Liver (tissue), 8 donors: ENCODE measurements at regions not wholly inside any gene's neighbourhood (a gene's known extent, or its start where the extent isn't known, plus 50 kb on each side); places are given as distances from the start of the nearest gene placed in this dataset.

ENCODE experiments used
- DNase-seq: peaks from one replicate; pipeline ENCODE4 v3.0.0-alpha.2; 2017; ENCODE audit warnings: low spot score
- H3K27ac ChIP-seq, 2 donors: one replicate each; pipeline ENCODE4 v1.7.0; 2013; ENCODE audit warnings: inconsistent platforms in 2 of 2, low read length in 2 of 2, control low read depth in 1 of 2, low read depth in 1 of 2, mild to moderate bottlenecking in 1 of 2
- H3K27me3 ChIP-seq, 4 donors: one replicate each; pipeline versions ENCODE4 v1.6.1 to v1.7.0; 2013; ENCODE audit warnings: low read length in 3 of 4, inconsistent platforms in 1 of 4, mild to moderate bottlenecking in 1 of 4, moderate library complexity in 1 of 4; ENCODE audit not compliant: control insufficient read depth in 4 of 4, insufficient read depth in 4 of 4
- H3K36me3 ChIP-seq, 4 donors: one replicate each; pipeline versions ENCODE4 v1.6.1 to v1.7.0; 2013; ENCODE audit warnings: low read length in 3 of 4, mild to moderate bottlenecking in 3 of 4, low read depth in 1 of 4, moderate library complexity in 1 of 4; ENCODE audit not compliant: control insufficient read depth in 4 of 4, insufficient read depth in 3 of 4
- H3K4me1 ChIP-seq, 4 donors: one replicate each; pipeline versions ENCODE4 v1.6.1 to v1.7.0; 2013; ENCODE audit warnings: low read length in 3 of 4, mild to moderate bottlenecking in 3 of 4, moderate library complexity in 1 of 4; ENCODE audit not compliant: control insufficient read depth in 4 of 4, insufficient read depth in 4 of 4
- H3K4me3 ChIP-seq, 3 donors: one replicate each; pipeline versions ENCODE4 v1.6.1 to v1.7.0; 2013; ENCODE audit warnings: low read length in 3 of 3, control low read depth in 1 of 3, low read depth in 1 of 3, mild to moderate bottlenecking in 1 of 3
- H3K9ac ChIP-seq, 2 donors: one replicate each; pipeline ENCODE4 v1.7.0; 2013; ENCODE audit warnings: low read length in 2 of 2, mild to moderate bottlenecking in 2 of 2, moderate library complexity in 2 of 2, control low read depth in 1 of 2, low read depth in 1 of 2
- H3K9me3 ChIP-seq, 4 donors: one replicate each; pipeline versions ENCODE4 v1.6.1 to v1.7.0; 2013; ENCODE audit warnings: low read length in 3 of 4; ENCODE audit not compliant: control insufficient read depth in 4 of 4
- ATF3 ChIP-seq: IDR thresholded peaks from 2 replicates; pipeline ENCODE4 v1.6.1; 2016; ENCODE audit warnings: antibody characterized with exemption
- CTCF ChIP-seq: fragments of 150-350 bp; IDR thresholded peaks from 2 replicates; pipeline ENCODE4 v1.5.1; 2017; ENCODE audit warnings: improper control_type of control experiment, low read depth, low read length; ENCODE audit not compliant: missing input control
- EGR1 ChIP-seq, 2 donors: IDR thresholded peaks; 2 replicates each; pipeline ENCODE4 v1.6.1; 2016 to 2018; ENCODE audit warnings: antibody characterized with exemption in 2 of 2, low read depth in 2 of 2
- FOXA1 ChIP-seq: IDR thresholded peaks from 2 replicates; pipeline ENCODE4 v1.6.1; 2016; ENCODE audit warnings: antibody characterized with exemption
- FOXA2 ChIP-seq: IDR thresholded peaks from 2 replicates; pipeline ENCODE4 v1.6.1; 2016; ENCODE audit warnings: antibody characterized with exemption
- GABPA ChIP-seq, 2 donors: IDR thresholded peaks in 1 of 2; conservative IDR thresholded peaks in 1 of 2; 2 replicates each; pipeline ENCODE4 v1.6.1; 2016; ENCODE audit warnings: antibody characterized with exemption in 2 of 2, mild to moderate bottlenecking in 1 of 2, moderate library complexity in 1 of 2
- HNF4A ChIP-seq, 2 donors: conservative IDR thresholded peaks; 2 replicates each; pipeline ENCODE4 v1.6.1; 2016; ENCODE audit warnings: antibody characterized with exemption in 2 of 2, mild to moderate bottlenecking in 2 of 2
- HNF4G ChIP-seq: IDR thresholded peaks from 2 replicates; pipeline ENCODE4 v1.6.1; 2016; ENCODE audit warnings: antibody characterized with exemption
- JUND ChIP-seq, 2 donors: IDR thresholded peaks; 2 replicates each; pipeline ENCODE4 v1.6.1; 2016; ENCODE audit warnings: antibody characterized with exemption in 2 of 2
- MAX ChIP-seq: IDR thresholded peaks from 2 replicates; pipeline ENCODE4 v1.6.1; 2016; ENCODE audit warnings: antibody characterized with exemption
- NR2F2 ChIP-seq: IDR thresholded peaks from 2 replicates; pipeline ENCODE4 v1.6.1; 2016; ENCODE audit warnings: antibody characterized with exemption
- RAD21 ChIP-seq, 2 donors: IDR thresholded peaks; 2 replicates each; pipeline ENCODE4 v1.6.1; 2016; ENCODE audit warnings: antibody characterized with exemption in 2 of 2, mild to moderate bottlenecking in 2 of 2
- REST ChIP-seq: IDR thresholded peaks from 2 replicates; pipeline ENCODE4 v1.6.1; 2016; ENCODE audit warnings: antibody characterized with exemption, mild to moderate bottlenecking
- RXRA ChIP-seq, 2 donors: IDR thresholded peaks; 2 replicates each; pipeline ENCODE4 v1.6.1; 2017 to 2018; ENCODE audit warnings: antibody characterized with exemption in 2 of 2, mild to moderate bottlenecking in 1 of 2
- SP1 ChIP-seq: IDR thresholded peaks from 2 replicates; pipeline ENCODE4 v1.6.1; 2018; ENCODE audit warnings: antibody characterized with exemption, mild to moderate bottlenecking
- TAF1 ChIP-seq: conservative IDR thresholded peaks from 2 replicates; pipeline ENCODE4 v1.6.1; 2016; ENCODE audit warnings: antibody characterized with exemption, mild to moderate bottlenecking
- YY1 ChIP-seq: IDR thresholded peaks from 2 replicates; pipeline ENCODE4 v1.6.1; 2016; ENCODE audit warnings: antibody characterized with exemption, mild to moderate bottlenecking
- ZBTB33 ChIP-seq: IDR thresholded peaks from 2 replicates; pipeline ENCODE4 v1.6.1; 2016; ENCODE audit warnings: antibody characterized with exemption
- WGBS: extraction: QIAGEN DNeasy Blood & Tissue Kit; methylation state at CpG from one replicate; pipeline ENCODE4 v1.1.7; 2013; 5-methylcytosine and 5-hydroxymethylcytosine counted together
- donor health status: healthy.
- donor health status: healthy.
- donor health status: healthy.
- donor health status: healthy.
- donor health status: healthy.

- TF ChIP-seq HNF4G (no peak), EGR1 (IDR thresholded peaks at IDR 0.05; ENCODE audit: low read depth in 2 of 2) (no peak), REST (no peak), RXRA (IDR thresholded peaks at IDR 0.05) (no peak), FOXA2 (no peak), MAX (no peak), RAD21 (IDR thresholded peaks at IDR 0.05) (no peak), GABPA (IDR thresholded peaks at IDR 0.05 in 1 of 2, conservative IDR thresholded peaks at IDR 0.05 in 1 of 2) (no peak), SP1 (no peak), NR2F2 (no peak), ATF3 (no peak), ZBTB33 (no peak), YY1 (no peak), TAF1 (no peak), FOXA1 (no peak), HNF4A (conservative IDR thresholded peaks at IDR 0.05) (no peak), CTCF (no peak), JUND (IDR thresholded peaks at IDR 0.05) (no peak)
- Histone ChIP-seq H3K27ac (no peak overlapping the region), H3K4me1 (peaks cover 0 to 3% (median 0%) of the 10 kb centered on the region in 4 donors), H3K27me3 (no peaks in the 10 kb centered on the region), H3K36me3 (no peaks in the 10 kb centered on the region), H3K9me3 (peaks cover 0 to 3% (median under 1%) of the 10 kb centered on the region in 4 donors), H3K4me3 (no peak overlapping the region), H3K9ac (no peak overlapping the region)
- 91% methylated on average over 2 of the region's 2 CpGs for WGBS
- DNase-seq, result no peak
Measured at GRCh38 chr5:54668096-54668495, 150.5 kb downstream of the SNX18 start.
